ENCODE measurements at regions not wholly inside any gene's neighbourhood (a gene's known extent, or its start where the extent isn't known, plus 50 kb on each side); places are given as distances from the start of the nearest gene placed in this dataset.

GRCh38 chr5:19104948-19105347 lies 883.1 kb downstream of the CDH18 start (continued):
- TF ChIP-seq ZSCAN4 (tag by site-specific recombination; IDR thresholded peaks at IDR 0.05) (no peak), ZNF510 (tag by site-specific recombination; IDR thresholded peaks at IDR 0.05; ENCODE audit: insufficient replicate concordance) (no peak), ZNF830 (tag by site-specific recombination; IDR thresholded peaks at IDR 0.05; ENCODE audit: low read depth) (no peak), OSR2 (tag by site-specific recombination; IDR thresholded peaks at IDR 0.05) (no peak)

GRCh38 chr5:19122923-19123322 lies 865.1 kb downstream of the CDH18 start:
- POLR2A ChIA-PET = no interaction called here
- no peaks in the 10 kb centered on the region for H3K36me3 ChIP-seq (ENCODE audit: control insufficient read depth in 2 of 2, insufficient read depth in 1 of 2, low read length in 2 of 2)
- H3K27ac ChIP-seq (ENCODE audit: extremely low read depth, low read depth, low read length) = no peak overlapping the region
- no peaks in the 10 kb centered on the region for H3K4me1 ChIP-seq (ENCODE audit: control insufficient read depth, insufficient read depth, low read length)
- no peak overlapping the region for H3K4me3 ChIP-seq (ENCODE audit: low read depth, low read length)
- CTCF ChIA-PET = no interaction called here
- peak; percentile 67 for TF ChIP-seq ATF2 (tag by site-specific recombination; IDR thresholded peaks at IDR 0.05; ENCODE audit: low read depth)
- no peak for TF ChIP-seq AEBP2 (tag by site-specific recombination; IDR thresholded peaks at IDR 0.05; ENCODE audit: borderline replicate concordance)
- no peaks in the 10 kb centered on the region for H3K9me3 ChIP-seq (ENCODE audit: control insufficient read depth, insufficient read depth, low read depth, low read length)

- Histone ChIP-seq H3K36me3 (ENCODE audit: control insufficient read depth in 2 of 2, insufficient read depth in 1 of 2, low read length in 2 of 2) (no peaks in the 10 kb centered on the region), H3K27ac (ENCODE audit: extremely low read depth, low read depth, low read length) (no peak overlapping the region), H3K4me3 (ENCODE audit: low read depth, low read length) (no peak overlapping the region), H3K9me3 (ENCODE audit: control insufficient read depth, insufficient read depth, low read depth, low read length) (no peaks in the 10 kb centered on the region), H3K4me1 (ENCODE audit: control insufficient read depth, insufficient read depth, low read length) (no peaks in the 10 kb centered on the region)
- TF ChIP-seq ZNF366 (tag by site-specific recombination; conservative IDR thresholded peaks at IDR 0.05) = no peak
- TF ChIP-seq YY2 (tag by site-specific recombination; IDR thresholded peaks at IDR 0.05) = no peak
- no peak for TF ChIP-seq MZF1 (tag by site-specific recombination; IDR thresholded peaks at IDR 0.05; ENCODE audit: borderline replicate concordance)
- no peak for TF ChIP-seq ZNF664 (tag by site-specific recombination; IDR thresholded peaks at IDR 0.05)
- TF ChIP-seq ZNF248 (tag by site-specific recombination; IDR thresholded peaks at IDR 0.05) = no peak
- no peak for TF ChIP-seq ZNF518A (tag by site-specific recombination; conservative IDR thresholded peaks at IDR 0.05; ENCODE audit: low read depth)
- TF ChIP-seq ZNF292 (tag by site-specific recombination; IDR thresholded peaks at IDR 0.05; ENCODE audit: borderline replicate concordance, low read depth) = no peak
- TF ChIP-seq ZBTB48 (tag by site-specific recombination; IDR thresholded peaks at IDR 0.05) = no peak
- no peak for TF ChIP-seq KLF8 (tag by site-specific recombination; IDR thresholded peaks at IDR 0.05)
- no peak for TF ChIP-seq ZNF311 (tag by site-specific recombination; IDR thresholded peaks at IDR 0.05; ENCODE audit: borderline replicate concordance)
- no peak for TF ChIP-seq ZBTB7A (tag by site-specific recombination; IDR thresholded peaks at IDR 0.05; ENCODE audit: low read depth)
- TF ChIP-seq ZBTB8A (tag by site-specific recombination; IDR thresholded peaks at IDR 0.05) = no peak
- no peak for TF ChIP-seq ZNF692 (tag by site-specific recombination; IDR thresholded peaks at IDR 0.05)
- TF ChIP-seq ZNF670 (tag by site-specific recombination; IDR thresholded peaks at IDR 0.05; ENCODE audit: low read depth) = no peak
- TF ChIP-seq ZNF121 (tag by site-specific recombination; IDR thresholded peaks at IDR 0.05) = no peak
- TF ChIP-seq ZSCAN16 (tag by site-specific recombination; IDR thresholded peaks at IDR 0.05) = no peak
- CTCF ChIA-PET = no interaction called here
- POLR2A ChIA-PET = no interaction called here
Measured at GRCh38 chr5:19125956-19126713, 861.9 kb downstream of the CDH18 start.

All from HEK293 (cell line).